B cell (primary cell): ENCODE measurements at regions not wholly inside any gene's neighbourhood (a gene's known extent, or its start where the extent isn't known, plus 50 kb on each side); places are given as distances from the start of the nearest gene placed in this dataset.

Experiments used
- EZH2 ChIP-seq: IDR thresholded peaks from 2 replicates; pipeline ENCODE4 v1.6.1; 2012; ENCODE audit warnings: borderline replicate concordance, low read depth, mild to moderate bottlenecking, moderate library complexity, low read length; ENCODE audit not compliant: insufficient read depth, poor library complexity, severe bottlenecking
- TF ChIP-seq, protein P1 (sequence below): fragments of 200-600 bp; IDR thresholded peaks from one replicate; pipeline ENCODE4 v1.8.0; 2022; ENCODE audit warnings: antibody characterized with exemption, mild to moderate bottlenecking

DNA sequence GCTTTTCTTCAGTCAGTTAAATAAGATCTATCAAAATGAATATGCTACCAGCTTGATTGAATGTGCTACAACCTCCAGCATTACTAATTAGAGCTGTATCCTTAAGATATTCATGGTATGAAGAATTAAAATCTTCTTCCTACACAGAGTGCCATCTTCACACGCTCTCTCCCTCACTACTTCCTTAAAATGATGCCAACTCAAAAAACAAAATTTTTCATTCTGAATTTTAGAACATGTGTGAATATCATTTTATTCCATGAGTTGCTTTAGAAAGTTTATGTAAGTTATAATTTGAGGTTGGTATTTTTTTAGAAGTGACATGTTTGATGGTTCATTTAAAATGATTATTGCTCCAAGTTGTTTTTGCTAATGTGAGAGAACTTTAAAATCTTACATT lies 407.5 kb upstream of the CELF2 start:
- TF ChIP-seq, protein P1, sequence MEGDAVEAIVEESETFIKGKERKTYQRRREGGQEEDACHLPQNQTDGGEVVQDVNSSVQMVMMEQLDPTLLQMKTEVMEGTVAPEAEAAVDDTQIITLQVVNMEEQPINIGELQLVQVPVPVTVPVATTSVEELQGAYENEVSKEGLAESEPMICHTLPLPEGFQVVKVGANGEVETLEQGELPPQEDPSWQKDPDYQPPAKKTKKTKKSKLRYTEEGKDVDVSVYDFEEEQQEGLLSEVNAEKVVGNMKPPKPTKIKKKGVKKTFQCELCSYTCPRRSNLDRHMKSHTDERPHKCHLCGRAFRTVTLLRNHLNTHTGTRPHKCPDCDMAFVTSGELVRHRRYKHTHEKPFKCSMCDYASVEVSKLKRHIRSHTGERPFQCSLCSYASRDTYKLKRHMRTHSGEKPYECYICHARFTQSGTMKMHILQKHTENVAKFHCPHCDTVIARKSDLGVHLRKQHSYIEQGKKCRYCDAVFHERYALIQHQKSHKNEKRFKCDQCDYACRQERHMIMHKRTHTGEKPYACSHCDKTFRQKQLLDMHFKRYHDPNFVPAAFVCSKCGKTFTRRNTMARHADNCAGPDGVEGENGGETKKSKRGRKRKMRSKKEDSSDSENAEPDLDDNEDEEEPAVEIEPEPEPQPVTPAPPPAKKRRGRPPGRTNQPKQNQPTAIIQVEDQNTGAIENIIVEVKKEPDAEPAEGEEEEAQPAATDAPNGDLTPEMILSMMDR = no peak
- no peak for TF ChIP-seq EZH2
